HFFc6 (cell line): ENCODE measurements at regions not wholly inside any gene's neighbourhood (a gene's known extent, or its start where the extent isn't known, plus 50 kb on each side); places are given as distances from the start of the nearest gene placed in this dataset.

Experiments used
- DNase-seq: peaks from one replicate; pipeline ENCODE4 v3.0.0-alpha.2; 2018
- H3K27ac Mint-ChIP-seq: 2 replicates; pipeline ENCODE4 v1.8.0; 2020; ENCODE audit warnings: mild to moderate bottlenecking, mixed read lengths
- H3K27me3 Mint-ChIP-seq: 2 replicates; pipeline ENCODE4 v1.8.0; 2021; ENCODE audit warnings: mild to moderate bottlenecking, moderate library complexity, mixed read lengths; ENCODE audit not compliant: insufficient read depth
- H3K36me3 Mint-ChIP-seq: 2 replicates; pipeline ENCODE4 v1.8.0; 2021; ENCODE audit warnings: low read depth, mixed read lengths
- H3K4me1 Mint-ChIP-seq: 2 replicates; pipeline ENCODE4 v1.8.0; 2020; ENCODE audit warnings: low read depth, mixed read lengths
- H3K4me3 Mint-ChIP-seq: 2 replicates; pipeline ENCODE4 v1.8.0; 2020; ENCODE audit warnings: mild to moderate bottlenecking, moderate library complexity, mixed read lengths
- H3K9me3 Mint-ChIP-seq: 2 replicates; pipeline ENCODE4 v1.8.0; 2020; ENCODE audit warnings: mild to moderate bottlenecking, mixed read lengths
- CTCF ChIP-seq: fragments of 200-600 bp; sonication (generic); IDR thresholded peaks from 2 replicates; pipeline ENCODE4 v1.5.0; 2021; ENCODE audit warnings: antibody characterized with exemption, mild to moderate bottlenecking

- TF ChIP-seq CTCF = no peak
- H3K27ac Mint-ChIP-seq = no peak overlapping the region
- no peak for DNase-seq
- H3K27me3 Mint-ChIP-seq = peaks cover 9% of the 10 kb centered on the region
- no peaks in the 10 kb centered on the region for H3K36me3 Mint-ChIP-seq
- no peak overlapping the region for H3K4me3 Mint-ChIP-seq
- no peaks in the 10 kb centered on the region for H3K9me3 Mint-ChIP-seq
- H3K4me1 Mint-ChIP-seq = peaks cover 7% of the 10 kb centered on the region
Observed at GRCh38 chr10:3497581-3497980, 287.4 kb downstream of the KLF6 start.

GRCh38 chr10:3496138-3496537 lies 288.9 kb downstream of the KLF6 start:
- Mint-ChIP-seq H3K4me3 (no peak overlapping the region), H3K27me3 (peaks cover 9% of the 10 kb centered on the region), H3K27ac (no peak overlapping the region), H3K36me3 (no peaks in the 10 kb centered on the region), H3K4me1 (peaks cover 7% of the 10 kb centered on the region), H3K9me3 (no peaks in the 10 kb centered on the region)
- no peak for DNase-seq
- no peak for TF ChIP-seq CTCF

GRCh38 chr10:3495281-3495680 lies 289.7 kb downstream of the KLF6 start:
- Mint-ChIP-seq H3K36me3 (no peaks in the 10 kb centered on the region), H3K27ac (no peak overlapping the region), H3K27me3 (peaks cover 9% of the 10 kb centered on the region), H3K4me1 (peaks cover 7% of the 10 kb centered on the region), H3K9me3 (no peaks in the 10 kb centered on the region), H3K4me3 (no peak overlapping the region)
- DNase-seq = no peak
- TF ChIP-seq CTCF = peak; percentile 14; the same call in 1 of the 2 replicates

- no peaks in the 10 kb centered on the region for H3K9me3 Mint-ChIP-seq
- no peak overlapping the region for H3K4me3 Mint-ChIP-seq
- no peak for DNase-seq
- H3K36me3 Mint-ChIP-seq = no peaks in the 10 kb centered on the region
- no peak for TF ChIP-seq CTCF
- peaks cover 9% of the 10 kb centered on the region for H3K27me3 Mint-ChIP-seq
- peaks cover 7% of the 10 kb centered on the region for H3K4me1 Mint-ChIP-seq
- no peak overlapping the region for H3K27ac Mint-ChIP-seq
Observed at GRCh38 chr10:3494838-3495230, 290.2 kb downstream of the KLF6 start.

- TF ChIP-seq CTCF = no peak
- no peak overlapping the region for H3K4me3 Mint-ChIP-seq
- no peak for DNase-seq
- no peaks in the 10 kb centered on the region for H3K36me3 Mint-ChIP-seq
- H3K4me1 Mint-ChIP-seq = peaks cover 7% of the 10 kb centered on the region
- no peaks in the 10 kb centered on the region for H3K9me3 Mint-ChIP-seq
- no peak overlapping the region for H3K27ac Mint-ChIP-seq
- H3K27me3 Mint-ChIP-seq = peaks cover 9% of the 10 kb centered on the region
Observed at GRCh38 chr10:3494131-3494837, 290.7 kb downstream of the KLF6 start.
